ENCODE measurements at regions not wholly inside any gene's neighbourhood (a gene's known extent, or its start where the extent isn't known, plus 50 kb on each side); places are given as distances from the start of the nearest gene placed in this dataset.
"Not testable (repeated sequence)": the region's sequence is repeated elsewhere in the genome, so short reads cannot be mapped to it uniquely, and the experiment has no call there.

DNA sequence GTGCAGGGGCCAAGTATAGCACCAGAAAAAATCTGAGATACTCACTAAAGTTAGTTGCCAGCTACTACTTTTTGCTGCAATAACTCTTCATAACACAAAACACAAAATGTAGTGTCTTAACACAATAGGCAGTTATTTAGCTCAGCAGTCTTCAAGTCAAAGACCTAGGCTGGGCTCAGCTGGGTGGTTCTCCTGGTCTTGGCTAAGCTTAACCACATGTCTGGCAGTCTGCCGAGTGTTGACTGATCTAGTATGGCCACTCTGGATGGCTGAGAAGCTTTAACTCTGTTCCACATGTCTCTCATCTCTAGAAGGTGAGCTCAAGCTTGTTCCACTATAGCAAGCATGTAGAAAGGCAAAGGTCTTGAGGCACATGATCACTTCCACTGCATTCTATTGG lies 451.6 kb downstream of the SOX11 start:
- no peaks in the 10 kb centered on the region for H3K36me3 ChIP-seq (ENCODE audit: control insufficient read depth, insufficient read depth, low read length)
- H3K4me1 ChIP-seq (ENCODE audit: control insufficient read depth, insufficient read depth, low read length), result no peaks in the 10 kb centered on the region
- 80% methylated on average over 1 of the region's 1 CpG for WGBS (ENCODE audit: insufficient coverage)
- H3K4me3 ChIP-seq (ENCODE audit: low read depth, low read length), result no peak overlapping the region
- H3K27me3 ChIP-seq (ENCODE audit: control insufficient read depth, insufficient read depth, low read length), result no peaks in the 10 kb centered on the region
- H3K27ac ChIP-seq (ENCODE audit: low read depth, low read length), result no peak overlapping the region
- DNase-seq (ENCODE audit: low read depth in 4 of 6, low spot score in 6 of 6), result no peak
- H3K9me3 ChIP-seq (ENCODE audit: control insufficient read depth, insufficient read depth, low read length), result peaks cover 3% of the 10 kb centered on the region

DNA sequence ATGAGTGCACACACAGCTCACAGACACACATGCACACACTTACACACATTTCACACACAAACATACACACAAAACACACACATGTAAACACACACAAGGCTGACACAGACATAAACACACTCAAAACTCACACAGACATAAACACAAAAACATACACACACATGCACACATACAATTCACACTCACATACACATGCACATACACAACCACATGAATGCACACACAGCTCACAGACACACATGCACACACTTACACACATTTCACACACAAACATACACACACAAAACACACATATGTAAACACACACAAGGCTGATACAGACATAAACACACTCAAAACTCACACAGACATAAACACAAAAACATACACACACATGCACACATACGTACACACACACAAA lies 455.0 kb downstream of the SOX11 start:
- not testable (repeated sequence) for H3K9me3 ChIP-seq (ENCODE audit: control insufficient read depth, insufficient read depth, low read length); H3K4me3 ChIP-seq (ENCODE audit: low read depth, low read length); DNase-seq (ENCODE audit: low read depth in 4 of 6, low spot score in 6 of 6); H3K27ac ChIP-seq (ENCODE audit: low read depth, low read length); H3K27me3 ChIP-seq (ENCODE audit: control insufficient read depth, insufficient read depth, low read length); H3K4me1 ChIP-seq (ENCODE audit: control insufficient read depth, insufficient read depth, low read length); H3K36me3 ChIP-seq (ENCODE audit: control insufficient read depth, insufficient read depth, low read length)
- 50% methylated on average over 1 of the region's 1 CpG for WGBS (ENCODE audit: insufficient coverage)

- Histone ChIP-seq H3K4me1 (ENCODE audit: control insufficient read depth, insufficient read depth, low read length) (no peaks in the 10 kb centered on the region), H3K27ac (ENCODE audit: low read depth, low read length) (no peak overlapping the region), H3K36me3 (ENCODE audit: control insufficient read depth, insufficient read depth, low read length) (no peaks in the 10 kb centered on the region), H3K27me3 (ENCODE audit: control insufficient read depth, insufficient read depth, low read length) (no peaks in the 10 kb centered on the region), H3K4me3 (ENCODE audit: low read depth, low read length) (no peak overlapping the region), H3K9me3 (ENCODE audit: control insufficient read depth, insufficient read depth, low read length) (no peaks in the 10 kb centered on the region)
- DNase-seq (ENCODE audit: low read depth in 4 of 6, low spot score in 6 of 6), result no peak
- no CpG with 5 or more reads among the region's 1 CpG for WGBS (ENCODE audit: insufficient coverage)
Observed at GRCh38 chr2:6148882-6149281, 456.7 kb downstream of the SOX11 start.

GRCh38 chr2:6159606-6160005 lies 467.4 kb downstream of the SOX11 start:
- no peak overlapping the region for H3K27ac ChIP-seq (ENCODE audit: low read depth, low read length)
- H3K27me3 ChIP-seq (ENCODE audit: control insufficient read depth, insufficient read depth, low read length), result no peaks in the 10 kb centered on the region
- H3K36me3 ChIP-seq (ENCODE audit: control insufficient read depth, insufficient read depth, low read length), result no peaks in the 10 kb centered on the region
- no CpG with 5 or more reads among the region's 3 CpGs for WGBS (ENCODE audit: insufficient coverage)
- H3K4me1 ChIP-seq (ENCODE audit: control insufficient read depth, insufficient read depth, low read length), result no peaks in the 10 kb centered on the region
- peak in 1 of 6 donors; percentile 13 for DNase-seq (ENCODE audit: low read depth in 4 of 6, low spot score in 6 of 6)
- no peaks in the 10 kb centered on the region for H3K9me3 ChIP-seq (ENCODE audit: control insufficient read depth, insufficient read depth, low read length)
- no peak overlapping the region for H3K4me3 ChIP-seq (ENCODE audit: low read depth, low read length)

GRCh38 chr2:6163932-6164331 lies 471.7 kb downstream of the SOX11 start:
- H3K36me3 ChIP-seq (ENCODE audit: control insufficient read depth, insufficient read depth, low read length), result no peaks in the 10 kb centered on the region
- no peaks in the 10 kb centered on the region for H3K4me1 ChIP-seq (ENCODE audit: control insufficient read depth, insufficient read depth, low read length)
- 53% methylated on average over 7 of the region's 7 CpGs for WGBS (ENCODE audit: insufficient coverage)
- H3K27me3 ChIP-seq (ENCODE audit: control insufficient read depth, insufficient read depth, low read length), result no peaks in the 10 kb centered on the region
- H3K9me3 ChIP-seq (ENCODE audit: control insufficient read depth, insufficient read depth, low read length), result no peaks in the 10 kb centered on the region
- no peak for DNase-seq (ENCODE audit: low read depth in 4 of 6, low spot score in 6 of 6)
- H3K27ac ChIP-seq (ENCODE audit: low read depth, low read length), result no peak overlapping the region
- no peak overlapping the region for H3K4me3 ChIP-seq (ENCODE audit: low read depth, low read length)

GRCh38 chr2:6164986-6165747 lies 473.0 kb downstream of the SOX11 start:
- H3K4me3 ChIP-seq (ENCODE audit: low read depth, low read length), result no peak overlapping the region
- no peaks in the 10 kb centered on the region for H3K9me3 ChIP-seq (ENCODE audit: control insufficient read depth, insufficient read depth, low read length)
- H3K36me3 ChIP-seq (ENCODE audit: control insufficient read depth, insufficient read depth, low read length), result no peaks in the 10 kb centered on the region
- no peak overlapping the region for H3K27ac ChIP-seq (ENCODE audit: low read depth, low read length)
- DNase-seq (ENCODE audit: low read depth in 4 of 6, low spot score in 6 of 6), result no peak
- no peaks in the 10 kb centered on the region for H3K4me1 ChIP-seq (ENCODE audit: control insufficient read depth, insufficient read depth, low read length)
- WGBS (ENCODE audit: insufficient coverage), result 96% methylated on average over 8 of the region's 11 CpGs
- H3K27me3 ChIP-seq (ENCODE audit: control insufficient read depth, insufficient read depth, low read length), result no peaks in the 10 kb centered on the region

DNA sequence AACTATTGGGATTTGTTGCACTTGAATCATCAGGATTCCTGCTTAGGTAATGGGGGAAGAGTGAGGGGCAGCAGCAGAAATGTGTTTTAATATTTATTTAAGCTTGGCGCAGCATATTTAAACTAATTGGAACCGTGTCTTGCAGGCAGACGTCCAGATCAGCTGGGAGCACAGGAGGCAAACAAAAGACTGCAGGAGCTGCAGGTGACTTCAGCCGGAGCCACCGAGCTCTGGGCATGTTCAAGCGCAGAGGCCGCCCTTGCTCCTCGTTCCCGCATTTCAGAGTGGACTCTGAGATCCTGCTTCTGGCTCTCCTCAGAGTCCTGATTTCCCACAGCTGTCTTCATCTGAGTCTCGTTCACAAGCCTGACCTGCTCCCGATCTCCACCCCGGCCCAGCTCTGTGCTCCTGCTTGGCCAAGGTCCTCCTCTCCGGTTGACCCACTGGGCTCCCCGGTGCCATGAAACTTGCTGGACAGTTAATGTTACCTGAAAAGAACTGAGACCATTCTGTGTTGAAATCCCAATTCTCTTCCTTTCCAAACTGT lies 475.5 kb downstream of the SOX11 start:
- Histone ChIP-seq H3K27me3 (ENCODE audit: control insufficient read depth, insufficient read depth, low read length) (no peaks in the 10 kb centered on the region), H3K9me3 (ENCODE audit: control insufficient read depth, insufficient read depth, low read length) (no peaks in the 10 kb centered on the region), H3K4me3 (ENCODE audit: low read depth, low read length) (no peak overlapping the region), H3K4me1 (ENCODE audit: control insufficient read depth, insufficient read depth, low read length) (no peaks in the 10 kb centered on the region), H3K36me3 (ENCODE audit: control insufficient read depth, insufficient read depth, low read length) (no peaks in the 10 kb centered on the region), H3K27ac (ENCODE audit: low read depth, low read length) (no peak overlapping the region)
- WGBS (ENCODE audit: insufficient coverage), result 81% methylated on average over 14 of the region's 14 CpGs
- DNase-seq (ENCODE audit: low read depth in 4 of 6, low spot score in 6 of 6), result peak in 1 of 6 donors; percentile 41

- H3K36me3 ChIP-seq (ENCODE audit: control insufficient read depth, insufficient read depth, low read length), result no peaks in the 10 kb centered on the region
- no peaks in the 10 kb centered on the region for H3K4me1 ChIP-seq (ENCODE audit: control insufficient read depth, insufficient read depth, low read length)
- H3K27ac ChIP-seq (ENCODE audit: low read depth, low read length), result no peak overlapping the region
- no peaks in the 10 kb centered on the region for H3K27me3 ChIP-seq (ENCODE audit: control insufficient read depth, insufficient read depth, low read length)
- DNase-seq (ENCODE audit: low read depth in 4 of 6, low spot score in 6 of 6), result no peak
- H3K4me3 ChIP-seq (ENCODE audit: low read depth, low read length), result no peak overlapping the region
- no peaks in the 10 kb centered on the region for H3K9me3 ChIP-seq (ENCODE audit: control insufficient read depth, insufficient read depth, low read length)
- WGBS (ENCODE audit: insufficient coverage), result no CpG with 5 or more reads among the region's 1 CpG
Observed at GRCh38 chr2:6168485-6168884, 476.3 kb downstream of the SOX11 start.

DNA sequence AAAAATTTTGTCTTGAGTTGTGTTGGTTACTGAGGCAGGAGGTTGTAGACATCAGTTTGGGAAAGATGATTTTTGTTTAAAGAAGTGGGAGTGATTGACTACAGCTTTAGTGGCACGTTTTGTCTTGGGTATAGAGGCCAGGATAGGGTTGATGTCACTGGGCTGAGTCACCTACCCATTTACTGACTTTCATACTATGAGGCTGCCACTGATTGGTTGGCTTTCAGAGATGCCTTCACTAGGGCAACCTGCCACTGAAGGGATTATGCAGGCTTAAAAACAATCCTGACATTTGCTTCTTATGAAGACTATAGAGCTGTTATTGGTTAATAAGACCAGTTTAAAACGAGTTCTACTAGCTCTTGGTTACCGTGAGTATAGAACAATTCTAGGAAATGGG lies 479.1 kb downstream of the SOX11 start:
- no peaks in the 10 kb centered on the region for H3K36me3 ChIP-seq (ENCODE audit: control insufficient read depth, insufficient read depth, low read length)
- no peak for DNase-seq (ENCODE audit: low read depth in 4 of 6, low spot score in 6 of 6)
- H3K27me3 ChIP-seq (ENCODE audit: control insufficient read depth, insufficient read depth, low read length), result no peaks in the 10 kb centered on the region
- H3K4me1 ChIP-seq (ENCODE audit: control insufficient read depth, insufficient read depth, low read length), result no peaks in the 10 kb centered on the region
- WGBS (ENCODE audit: insufficient coverage), result no CpG with 5 or more reads among the region's 3 CpGs
- no peak overlapping the region for H3K27ac ChIP-seq (ENCODE audit: low read depth, low read length)
- H3K9me3 ChIP-seq (ENCODE audit: control insufficient read depth, insufficient read depth, low read length), result peaks cover 3% of the 10 kb centered on the region
- H3K4me3 ChIP-seq (ENCODE audit: low read depth, low read length), result no peak overlapping the region

- WGBS (ENCODE audit: insufficient coverage), result 71% methylated on average over 1 of the region's 2 CpGs
Observed at GRCh38 chr2:6177811-6178210, 485.6 kb downstream of the SOX11 start.

More at GRCh38 chr2:6177811-6178210, 485.6 kb downstream of the SOX11 start:
- Histone ChIP-seq H3K4me1 (ENCODE audit: control insufficient read depth, insufficient read depth, low read length) (no peaks in the 10 kb centered on the region), H3K9me3 (ENCODE audit: control insufficient read depth, insufficient read depth, low read length) (peaks cover 3% of the 10 kb centered on the region), H3K36me3 (ENCODE audit: control insufficient read depth, insufficient read depth, low read length) (no peaks in the 10 kb centered on the region), H3K27me3 (ENCODE audit: control insufficient read depth, insufficient read depth, low read length) (no peaks in the 10 kb centered on the region), H3K27ac (ENCODE audit: low read depth, low read length) (no peak overlapping the region), H3K4me3 (ENCODE audit: low read depth, low read length) (no peak overlapping the region)
- peak in 1 of 6 donors; percentile 16 for DNase-seq (ENCODE audit: low read depth in 4 of 6, low spot score in 6 of 6)

All from spinal cord (tissue), 9 donors.